ENCODE measurements at regions not wholly inside any gene's neighbourhood (a gene's known extent, or its start where the extent isn't known, plus 50 kb on each side); places are given as distances from the start of the nearest gene placed in this dataset.

- Histone ChIP-seq H3K36me3 (peaks cover 0 to 4% (median 0%) of the 10 kb centered on the region in 6 donors), H3K27me3 (replicated peaks in 1 of 7) (no peaks in the 10 kb centered on the region), H3K4me3 (no peak overlapping the region), H3K9me3 (peaks cover 3 to 36% (median 29%) of the 10 kb centered on the region in 8 donors), H3K4me1 (no peaks in the 10 kb centered on the region), H3K27ac (no peak overlapping the region)
- no peak for TF ChIP-seq POLR2AphosphoS5 (IDR thresholded peaks at IDR 0.05)
- TF ChIP-seq, protein P1, sequence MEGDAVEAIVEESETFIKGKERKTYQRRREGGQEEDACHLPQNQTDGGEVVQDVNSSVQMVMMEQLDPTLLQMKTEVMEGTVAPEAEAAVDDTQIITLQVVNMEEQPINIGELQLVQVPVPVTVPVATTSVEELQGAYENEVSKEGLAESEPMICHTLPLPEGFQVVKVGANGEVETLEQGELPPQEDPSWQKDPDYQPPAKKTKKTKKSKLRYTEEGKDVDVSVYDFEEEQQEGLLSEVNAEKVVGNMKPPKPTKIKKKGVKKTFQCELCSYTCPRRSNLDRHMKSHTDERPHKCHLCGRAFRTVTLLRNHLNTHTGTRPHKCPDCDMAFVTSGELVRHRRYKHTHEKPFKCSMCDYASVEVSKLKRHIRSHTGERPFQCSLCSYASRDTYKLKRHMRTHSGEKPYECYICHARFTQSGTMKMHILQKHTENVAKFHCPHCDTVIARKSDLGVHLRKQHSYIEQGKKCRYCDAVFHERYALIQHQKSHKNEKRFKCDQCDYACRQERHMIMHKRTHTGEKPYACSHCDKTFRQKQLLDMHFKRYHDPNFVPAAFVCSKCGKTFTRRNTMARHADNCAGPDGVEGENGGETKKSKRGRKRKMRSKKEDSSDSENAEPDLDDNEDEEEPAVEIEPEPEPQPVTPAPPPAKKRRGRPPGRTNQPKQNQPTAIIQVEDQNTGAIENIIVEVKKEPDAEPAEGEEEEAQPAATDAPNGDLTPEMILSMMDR (IDR thresholded peaks at IDR 0.05 in 8 of 11, conservative IDR thresholded peaks at IDR 0.05 in 3 of 11), result no peak
- no peak for TF ChIP-seq POLR2A (IDR thresholded peaks at IDR 0.05)
- 76 to 94% (median 89%) methylated on average over 6 of the region's 6 CpGs for WGBS, 5 donors
- intact Hi-C loops (cut with DNase I; ENCODE audit: low total_unique reads), result no loop called here
- no peak for DNase-seq
Measured at GRCh38 chr4:4720646-4721045, 138.8 kb upstream of the MSX1 start.

GRCh38 chr4:4719436-4719835 lies 140.0 kb upstream of the MSX1 start:
- WGBS, 5 donors, result 78 to 93% (median 83%) methylated on average over 4 of the region's 4 CpGs
- Histone ChIP-seq H3K4me1 (no peaks in the 10 kb centered on the region), H3K27ac (no peak overlapping the region), H3K36me3 (no peaks in the 10 kb centered on the region), H3K27me3 (replicated peaks in 1 of 7) (no peaks in the 10 kb centered on the region), H3K4me3 (no peak overlapping the region), H3K9me3 (peaks cover 0 to 24% (median 17%) of the 10 kb centered on the region in 8 donors)
- TF ChIP-seq POLR2AphosphoS5 (IDR thresholded peaks at IDR 0.05), result no peak
- TF ChIP-seq POLR2A (IDR thresholded peaks at IDR 0.05), result no peak
- TF ChIP-seq, protein P1 (IDR thresholded peaks at IDR 0.05 in 8 of 11, conservative IDR thresholded peaks at IDR 0.05 in 3 of 11), result no peak
- intact Hi-C loops (cut with DNase I; ENCODE audit: low total_unique reads), result no loop called here
- DNase-seq, result no peak

GRCh38 chr4:4717692-4718091 lies 141.8 kb upstream of the MSX1 start:
- 75 to 92% (median 89%) methylated on average over 6 of the region's 6 CpGs for WGBS, 5 donors
- TF ChIP-seq POLR2A (IDR thresholded peaks at IDR 0.05) (no peak), POLR2AphosphoS5 (IDR thresholded peaks at IDR 0.05) (no peak)
- TF ChIP-seq, protein P1 (IDR thresholded peaks at IDR 0.05 in 8 of 11, conservative IDR thresholded peaks at IDR 0.05 in 3 of 11), result no peak
- Histone ChIP-seq H3K4me3 (no peak overlapping the region), H3K9me3 (peaks cover 0 to 7% (median 1%) of the 10 kb centered on the region in 8 donors), H3K36me3 (no peaks in the 10 kb centered on the region), H3K27me3 (replicated peaks in 1 of 7) (no peaks in the 10 kb centered on the region), H3K4me1 (no peaks in the 10 kb centered on the region), H3K27ac (no peak overlapping the region)
- intact Hi-C loops (cut with DNase I; ENCODE audit: low total_unique reads), result no loop called here
- DNase-seq, result no peak

DNA sequence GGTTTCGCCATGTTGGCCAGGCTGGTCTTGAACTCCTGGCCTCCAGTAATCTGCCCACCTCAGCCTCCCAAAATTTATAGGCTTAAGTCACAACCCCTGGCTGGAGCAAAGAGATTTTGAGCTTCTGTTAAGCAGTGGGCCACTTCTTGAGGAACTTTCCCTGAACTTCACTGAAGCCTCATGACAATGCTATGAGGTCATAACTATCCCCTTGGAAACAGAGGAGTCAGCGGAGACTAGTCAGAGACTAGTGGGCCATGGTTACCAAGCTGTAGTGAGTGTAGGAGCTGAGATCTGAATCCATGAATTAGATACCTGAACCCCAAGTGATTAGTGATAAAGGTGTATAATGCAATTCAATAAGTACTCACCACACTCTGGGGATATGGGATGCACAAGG lies 145.1 kb upstream of the MSX1 start:
- WGBS, 5 donors, result 94 to 99% (median 96%) methylated on average over 2 of the region's 2 CpGs
- Histone ChIP-seq H3K27me3 (replicated peaks in 1 of 7) (no peaks in the 10 kb centered on the region), H3K9me3 (peaks cover 0 to under 1% (median 0%) of the 10 kb centered on the region in 8 donors), H3K27ac (no peak overlapping the region), H3K4me3 (no peak overlapping the region), H3K4me1 (no peaks in the 10 kb centered on the region), H3K36me3 (no peaks in the 10 kb centered on the region)
- TF ChIP-seq POLR2AphosphoS5 (IDR thresholded peaks at IDR 0.05) (no peak), POLR2A (IDR thresholded peaks at IDR 0.05) (no peak)
- TF ChIP-seq, protein P1 (IDR thresholded peaks at IDR 0.05 in 8 of 11, conservative IDR thresholded peaks at IDR 0.05 in 3 of 11), result no peak
- no peak for DNase-seq
- intact Hi-C loops (cut with DNase I; ENCODE audit: low total_unique reads), result no loop called here

Measured in spleen (tissue), 11 donors.